Effector CD8-positive, alpha-beta T cell (primary cell): ENCODE measurements at regions not wholly inside any gene's neighbourhood (a gene's known extent, or its start where the extent isn't known, plus 50 kb on each side); places are given as distances from the start of the nearest gene placed in this dataset.

Source experiments
- DNase-seq: peaks from one replicate; lab custom pipeline; 2025; lab: John Stamatoyannopoulos, UW

GRCh38 chr2:172361360-172361759, 66.0 kb upstream of the ITGA6 start:
- DNase-seq, result no peak

- no peak for DNase-seq
Observed at GRCh38 chr2:172361840-172362239, 65.5 kb upstream of the ITGA6 start.

GRCh38 chr2:172364261-172364660, 63.1 kb upstream of the ITGA6 start:
- DNase-seq, result no peak

GRCh38 chr2:172366596-172367150, 60.7 kb upstream of the ITGA6 start:
- no peak for DNase-seq

- no peak for DNase-seq
Observed at GRCh38 chr2:172370821-172371455, 56.4 kb upstream of the ITGA6 start.

GRCh38 chr2:172372436-172372835, 55.0 kb upstream of the ITGA6 start:
- DNase-seq, result no peak

- DNase-seq, result no peak
Observed at GRCh38 chr2:172373076-172373475, 54.3 kb upstream of the ITGA6 start.

DNA sequence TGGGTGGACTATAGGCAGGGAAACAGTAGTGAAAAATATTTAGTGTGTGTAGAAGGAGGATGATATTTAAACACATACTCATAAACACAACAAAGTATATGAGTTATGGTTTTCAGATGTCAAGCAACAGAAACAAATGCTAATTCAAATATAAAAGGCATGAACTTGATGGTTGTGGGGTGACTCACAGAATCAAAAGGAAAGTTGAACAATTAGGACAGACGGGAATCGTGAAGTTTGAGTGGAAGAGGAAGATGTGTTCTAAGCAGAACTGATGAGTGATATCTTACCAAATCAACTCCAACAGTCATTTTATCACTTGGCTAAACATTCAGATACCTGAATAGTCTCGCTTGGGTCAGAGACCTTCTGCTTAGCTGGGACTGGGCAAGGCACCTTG, 53.6 kb upstream of the ITGA6 start:
- no peak for DNase-seq

GRCh38 chr2:172374318-172375240, 52.8 kb upstream of the ITGA6 start:
- no peak for DNase-seq

DNA sequence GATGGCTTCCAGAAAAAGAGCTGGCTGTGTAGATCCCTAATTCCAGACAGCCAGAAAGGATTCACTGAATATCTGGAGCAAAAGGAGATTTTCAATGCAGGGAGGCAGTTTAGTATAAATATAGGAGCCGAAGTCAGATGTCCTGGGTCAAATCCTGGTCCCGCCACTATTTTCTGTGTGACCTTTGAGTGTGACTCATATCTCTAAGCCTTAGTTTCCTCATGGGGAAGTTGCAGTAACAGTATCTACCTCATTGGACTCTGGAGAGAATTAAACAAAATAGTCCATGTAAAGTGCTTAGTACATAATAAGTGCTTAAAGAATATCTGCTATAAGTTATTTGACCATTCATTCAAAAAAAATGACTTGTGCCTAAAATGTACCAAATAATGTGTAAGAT, 52.1 kb upstream of the ITGA6 start:
- no peak for DNase-seq

DNA sequence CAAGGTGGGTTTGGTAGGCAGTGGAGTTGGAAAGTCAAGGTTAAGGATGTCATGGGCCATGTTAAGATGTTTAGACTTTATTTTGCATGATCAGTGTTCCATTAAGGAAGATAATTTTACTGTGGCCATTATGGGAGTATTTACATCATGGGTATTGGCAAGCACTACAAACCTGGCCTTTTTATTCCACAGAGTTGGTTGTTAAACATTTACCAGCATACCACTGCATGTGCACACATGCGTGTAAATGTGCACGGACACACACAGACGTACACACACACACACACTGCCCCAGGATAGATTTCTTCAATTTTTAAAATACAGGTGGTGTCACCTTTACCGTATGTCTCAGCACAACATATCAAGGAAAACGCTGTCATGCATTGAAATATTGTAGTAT, 51.4 kb upstream of the ITGA6 start:
- no peak for DNase-seq

DNA sequence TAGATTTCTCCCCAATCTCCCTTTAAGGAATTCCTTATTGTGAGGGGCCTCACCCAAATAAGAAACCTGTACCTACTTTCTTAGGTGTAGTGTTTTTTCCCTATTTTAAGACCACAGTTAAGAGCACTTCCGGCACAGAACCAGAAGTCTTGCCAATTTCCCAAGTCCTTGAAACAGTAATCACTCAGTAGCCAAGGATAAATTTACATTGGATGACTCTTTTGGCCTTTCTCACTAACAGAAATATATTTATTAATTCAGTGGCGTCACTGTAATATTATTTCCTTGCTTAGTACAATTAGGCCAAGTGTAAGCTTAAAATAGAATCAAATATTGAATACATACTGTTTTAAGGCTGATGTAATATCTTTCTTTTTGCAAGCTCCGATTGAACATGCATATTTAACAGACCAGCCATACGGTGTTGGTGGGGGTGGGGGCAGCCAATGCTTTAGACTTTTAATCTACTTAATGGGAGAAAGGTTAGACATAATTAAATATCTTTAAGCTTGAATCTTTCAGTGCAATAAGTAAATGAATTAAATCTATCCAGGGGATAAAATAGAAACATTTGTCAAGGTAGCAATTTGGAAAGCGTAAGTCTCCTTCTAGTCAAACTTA, 50.8 kb upstream of the ITGA6 start:
- no peak for DNase-seq

- no peak for DNase-seq
Observed at GRCh38 chr2:172377408-172377807, 50.0 kb upstream of the ITGA6 start.
